ENCODE measurements at regions not wholly inside any gene's neighbourhood (a gene's known extent, or its start where the extent isn't known, plus 50 kb on each side); places are given as distances from the start of the nearest gene placed in this dataset.

GRCh38 chr6:98094696-98095095, 739.7 kb upstream of the POU3F2 start:
- DNase-seq (ENCODE audit: insufficient read length, low spot score) (no peak), FAIRE-seq (no peak)

GRCh38 chr6:98107801-98108200, 726.6 kb upstream of the POU3F2 start:
- DNase-seq (ENCODE audit: insufficient read length, low spot score) (no peak), FAIRE-seq (no peak)

- FAIRE-seq (no peak), DNase-seq (ENCODE audit: insufficient read length, low spot score) (no peak)
Measured at GRCh38 chr6:98116455-98116854, 717.9 kb upstream of the POU3F2 start.

GRCh38 chr6:98117068-98117467, 717.3 kb upstream of the POU3F2 start:
- DNase-seq (ENCODE audit: insufficient read length, low spot score) (no peak), FAIRE-seq (no peak)

GRCh38 chr6:98118397-98119045, 715.9 kb upstream of the POU3F2 start:
- DNase-seq (ENCODE audit: insufficient read length, low spot score) (no peak), FAIRE-seq (no peak)

- DNase-seq (ENCODE audit: insufficient read length, low spot score) (no peak), FAIRE-seq (no peak)
Measured at GRCh38 chr6:98124171-98124570, 710.2 kb upstream of the POU3F2 start.

- DNase-seq (ENCODE audit: insufficient read length, low spot score) (no peak), FAIRE-seq (no peak)
Measured at GRCh38 chr6:98131290-98131990, 702.9 kb upstream of the POU3F2 start.

- FAIRE-seq = no peak
- no peak for DNase-seq (ENCODE audit: insufficient read length, low spot score)
Measured at GRCh38 chr6:98136333-98136732, 698.0 kb upstream of the POU3F2 start.

- no peak for DNase-seq (ENCODE audit: insufficient read length, low spot score)
- no peak for FAIRE-seq
Measured at GRCh38 chr6:98137391-98137790, 697.0 kb upstream of the POU3F2 start.

- FAIRE-seq = no peak
- no peak for DNase-seq (ENCODE audit: insufficient read length, low spot score)
Measured at GRCh38 chr6:98142839-98143238, 691.5 kb upstream of the POU3F2 start.

GRCh38 chr6:98146656-98147055, 687.7 kb upstream of the POU3F2 start:
- no peak for FAIRE-seq

GRCh38 chr6:98156580-98156979, 677.8 kb upstream of the POU3F2 start:
- FAIRE-seq = no peak
- no peak for DNase-seq (ENCODE audit: insufficient read length, low spot score)

More at GRCh38 chr6:98146656-98147055, 687.7 kb upstream of the POU3F2 start:
- DNase-seq (ENCODE audit: insufficient read length, low spot score) = no peak

- DNase-seq (ENCODE audit: insufficient read length, low spot score) (no peak), FAIRE-seq (no peak)
Measured at GRCh38 chr6:98179606-98180005, 654.8 kb upstream of the POU3F2 start.

GRCh38 chr6:98200084-98200483, 634.3 kb upstream of the POU3F2 start:
- no peak for FAIRE-seq
- DNase-seq (ENCODE audit: insufficient read length, low spot score) = no peak

GRCh38 chr6:98203170-98203806, 631.1 kb upstream of the POU3F2 start:
- no peak for DNase-seq (ENCODE audit: insufficient read length, low spot score)
- no peak for FAIRE-seq

GRCh38 chr6:98212468-98212867, 621.9 kb upstream of the POU3F2 start:
- FAIRE-seq (no peak), DNase-seq (ENCODE audit: insufficient read length, low spot score) (no peak)

GRCh38 chr6:98215531-98215930, 618.8 kb upstream of the POU3F2 start:
- DNase-seq (ENCODE audit: insufficient read length, low spot score) (no peak), FAIRE-seq (no peak)

- no peak for DNase-seq (ENCODE audit: insufficient read length, low spot score)
Measured at GRCh38 chr6:98230250-98230649, 604.1 kb upstream of the POU3F2 start.

GRCh38 chr6:98239057-98239456, 595.3 kb upstream of the POU3F2 start:
- FAIRE-seq (no peak), DNase-seq (ENCODE audit: insufficient read length, low spot score) (no peak)

More at GRCh38 chr6:98230250-98230649, 604.1 kb upstream of the POU3F2 start:
- no peak for FAIRE-seq

GRCh38 chr6:98241630-98242029, 592.7 kb upstream of the POU3F2 start:
- FAIRE-seq = no peak
- no peak for DNase-seq (ENCODE audit: insufficient read length, low spot score)

GRCh38 chr6:98254624-98255023, 579.8 kb upstream of the POU3F2 start:
- DNase-seq (ENCODE audit: insufficient read length, low spot score) (no peak), FAIRE-seq (no peak)

GRCh38 chr6:98260382-98260781, 574.0 kb upstream of the POU3F2 start:
- DNase-seq (ENCODE audit: insufficient read length, low spot score) = no peak
- no peak for FAIRE-seq
